ENCODE measurements at regions not wholly inside any gene's neighbourhood (a gene's known extent, or its start where the extent isn't known, plus 50 kb on each side); places are given as distances from the start of the nearest gene placed in this dataset.
"Not testable (repeated sequence)": the region's sequence is repeated elsewhere in the genome, so short reads cannot be mapped to it uniquely, and the experiment has no call there.

DNA sequence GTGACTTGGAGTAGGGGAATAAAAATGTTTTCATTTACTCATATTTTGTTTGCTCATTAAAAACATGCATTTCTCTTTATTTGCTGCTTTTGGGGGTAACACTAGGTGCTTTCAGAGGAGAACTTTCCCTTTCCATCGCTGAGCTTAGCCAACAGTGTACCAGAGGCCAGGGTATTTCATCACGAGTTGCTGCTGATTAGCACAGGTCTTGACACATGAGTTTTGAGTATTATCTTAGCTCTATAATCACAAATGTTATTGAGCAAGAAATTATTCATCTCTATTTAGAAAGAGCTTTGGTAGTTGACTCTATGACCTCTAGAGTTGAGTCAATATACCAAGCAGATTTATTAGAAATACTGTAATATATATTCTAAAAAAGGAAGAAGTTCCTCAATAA, 375.9 kb downstream of the NXPH1 start:
- no peak for DNase-seq (ENCODE audit: low read depth)

DNA sequence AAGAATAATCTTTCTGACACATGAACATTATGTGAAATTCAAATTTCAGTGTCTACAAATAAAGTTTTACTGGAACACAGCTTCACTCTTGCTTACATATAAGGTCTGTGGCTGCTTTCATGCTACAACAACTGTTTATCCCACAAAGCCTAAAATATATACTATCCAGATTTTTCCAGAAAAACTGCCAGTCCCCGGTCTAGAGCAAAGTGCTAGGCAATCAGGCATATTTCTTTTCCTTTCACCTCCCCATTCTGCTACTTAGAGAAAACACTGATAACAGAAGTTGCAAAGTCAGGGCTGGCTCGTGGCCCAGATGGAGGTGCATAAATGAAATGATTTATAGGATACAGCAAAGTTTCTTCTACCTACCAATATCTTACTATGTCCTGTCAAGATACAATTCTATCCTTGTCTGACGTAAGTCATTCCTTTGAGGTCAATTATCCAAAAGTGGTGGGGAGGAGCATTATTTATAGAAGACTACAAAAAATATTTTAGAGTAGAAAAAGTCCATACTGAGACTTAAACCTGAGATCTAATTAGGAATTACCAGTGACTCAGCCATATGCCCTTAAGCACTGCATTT, 384.1 kb downstream of the NXPH1 start:
- DNase-seq (ENCODE audit: low read depth) = no peak

DNA sequence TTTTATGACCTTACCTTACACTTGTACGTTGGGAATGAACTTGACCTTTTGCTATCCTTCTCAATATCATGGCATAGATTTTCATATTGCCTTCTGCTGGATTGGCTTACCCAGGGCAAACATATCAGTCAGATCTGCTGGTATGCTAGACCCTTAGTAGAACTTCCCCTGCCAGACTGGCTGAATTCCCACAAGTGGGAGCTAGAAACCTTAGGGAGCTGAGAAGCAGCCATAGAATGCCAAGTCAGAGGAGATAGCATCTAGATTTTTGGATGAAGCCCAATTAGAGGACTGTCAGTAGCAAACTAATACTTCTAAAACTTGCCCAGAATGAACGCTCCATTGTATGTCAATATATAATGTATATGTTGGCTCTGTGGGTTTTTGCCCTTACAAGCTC, 385.0 kb downstream of the NXPH1 start:
- DNase-seq (ENCODE audit: low read depth) = no peak

DNA sequence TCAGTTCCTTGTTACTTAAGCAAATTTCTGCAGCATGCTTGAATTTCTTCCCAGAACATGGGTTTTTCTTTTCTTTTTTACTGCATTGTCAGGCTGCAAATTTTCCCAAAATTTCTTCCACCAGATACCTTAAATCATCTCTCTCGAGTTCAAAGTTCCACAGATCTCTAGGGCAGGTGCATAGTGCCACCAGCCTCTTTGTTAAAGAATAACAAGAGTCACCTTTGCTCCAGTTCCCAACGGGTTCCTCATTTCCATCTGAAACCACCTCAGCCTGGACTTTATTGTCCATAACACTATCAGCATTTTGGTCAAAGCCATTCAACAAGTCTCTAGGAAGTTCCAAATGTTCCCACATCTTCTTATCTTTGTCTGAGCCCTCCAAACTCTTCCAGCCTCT, 389.2 kb downstream of the NXPH1 start:
- no peak for DNase-seq (ENCODE audit: low read depth)

DNA sequence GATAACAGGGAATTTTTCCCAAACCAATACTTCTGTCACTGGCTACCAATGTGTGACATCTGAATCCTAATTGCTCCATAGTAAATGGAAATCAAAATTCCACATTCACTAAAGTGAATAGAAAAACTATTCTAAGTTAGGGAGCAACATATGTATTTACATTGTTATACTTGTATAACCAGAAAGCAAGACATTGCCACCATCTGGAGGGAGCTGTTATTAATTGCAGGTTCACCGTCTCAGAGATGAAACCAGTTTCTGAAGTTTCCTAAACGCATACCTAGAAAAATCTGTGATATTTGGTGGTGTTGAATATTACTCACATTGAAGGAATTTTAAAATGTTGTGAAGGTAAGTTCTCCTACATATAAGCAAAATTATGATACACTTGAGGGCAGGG, 390.1 kb downstream of the NXPH1 start:
- DNase-seq (ENCODE audit: low read depth) = no peak

DNA sequence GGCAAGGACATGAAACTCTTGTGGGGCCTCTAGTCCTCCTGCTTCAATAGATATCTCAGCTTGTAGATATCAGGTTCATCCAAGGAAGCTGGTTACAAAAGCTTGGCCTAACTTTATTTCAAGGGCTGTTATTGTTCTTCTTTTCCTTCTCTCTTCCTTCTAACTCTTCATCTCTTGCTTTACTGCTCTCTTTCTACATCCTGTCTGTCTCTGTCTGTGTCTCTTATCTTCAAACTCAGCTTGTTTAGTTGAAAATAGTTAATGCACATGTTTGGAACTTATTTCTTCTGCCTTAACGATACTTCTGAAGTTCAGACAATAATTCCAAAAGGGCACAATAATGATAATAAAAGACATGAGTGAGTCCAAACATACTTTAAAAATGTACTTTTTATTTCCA, 393.9 kb downstream of the NXPH1 start:
- no peak for DNase-seq (ENCODE audit: low read depth)

DNA sequence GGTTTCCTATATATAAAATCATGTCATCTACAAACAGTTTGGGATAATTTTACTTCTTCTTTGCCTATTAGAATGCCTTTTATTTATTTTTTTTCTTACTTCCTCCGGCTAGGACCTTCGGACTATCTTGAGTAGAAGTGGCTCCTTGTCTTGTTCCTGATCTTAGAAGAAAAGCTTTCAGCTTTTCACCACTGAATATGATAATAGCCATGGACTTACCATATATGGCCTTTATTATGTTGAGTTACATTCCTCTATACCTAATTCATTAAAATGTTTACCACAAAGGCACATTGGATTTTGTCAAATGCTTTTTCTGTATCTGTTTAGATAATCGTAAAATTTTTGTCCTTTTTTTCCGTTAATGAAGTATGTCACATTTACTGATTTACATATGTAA, 395.7 kb downstream of the NXPH1 start:
- no peak for DNase-seq (ENCODE audit: low read depth)

DNA sequence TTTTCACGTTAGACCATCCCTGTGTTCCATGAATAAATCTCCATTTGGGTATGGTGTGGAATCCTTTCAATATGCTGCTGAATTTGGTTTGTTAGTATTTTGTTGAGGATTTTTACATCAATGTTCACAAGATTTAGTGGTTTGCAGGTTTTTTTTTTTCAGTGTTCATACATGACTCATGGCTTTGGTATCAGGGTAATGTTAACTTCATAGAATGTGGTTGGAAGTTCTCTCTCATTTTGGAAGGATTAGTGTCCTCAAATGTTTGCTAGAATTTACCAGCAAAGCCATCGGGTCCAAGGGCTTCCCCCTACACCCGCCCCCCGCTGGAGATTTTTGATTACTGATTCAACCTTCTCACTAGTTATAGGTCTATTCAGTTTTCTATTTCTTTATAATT, 398.0 kb downstream of the NXPH1 start:
- DNase-seq (ENCODE audit: low read depth) = no peak

DNA sequence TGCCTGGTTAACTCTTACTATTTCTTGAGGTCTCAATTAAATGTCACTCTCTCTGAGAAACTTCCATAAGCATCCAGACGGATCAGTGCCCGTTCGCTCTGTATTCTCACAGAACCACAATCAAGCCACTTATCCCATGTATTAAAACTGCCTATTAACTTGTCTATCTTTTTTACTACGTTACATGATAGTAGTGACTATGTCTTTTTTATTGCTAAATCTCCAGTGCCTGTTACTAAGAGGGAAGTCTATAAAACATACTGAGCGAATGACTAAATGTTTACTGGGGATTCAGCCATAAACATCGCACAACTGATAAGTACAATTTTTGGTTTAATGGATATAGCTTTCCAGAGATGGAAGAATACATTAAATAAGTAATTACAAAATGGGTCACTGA, 399.9 kb downstream of the NXPH1 start:
- no peak for DNase-seq (ENCODE audit: low read depth)

DNA sequence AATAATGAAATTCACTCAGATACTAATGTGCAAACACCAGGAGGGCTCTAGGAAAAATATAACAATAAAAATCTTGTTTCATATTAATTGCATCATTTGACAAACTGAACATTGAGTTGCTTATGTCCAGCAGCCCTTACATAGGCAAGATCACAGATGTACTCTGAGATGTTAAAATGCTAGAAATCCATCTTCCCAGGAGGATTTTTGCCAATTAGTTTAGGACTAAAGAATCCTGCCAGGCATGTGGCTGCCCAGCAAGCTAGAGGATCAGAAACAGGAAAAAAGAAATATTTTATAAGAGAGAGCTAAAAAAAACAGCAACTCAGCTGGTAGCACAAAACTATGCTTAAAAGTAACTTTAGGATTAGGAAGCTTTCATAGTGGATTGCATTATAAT, 407.8 kb downstream of the NXPH1 start:
- no peak for DNase-seq (ENCODE audit: low read depth)

DNA sequence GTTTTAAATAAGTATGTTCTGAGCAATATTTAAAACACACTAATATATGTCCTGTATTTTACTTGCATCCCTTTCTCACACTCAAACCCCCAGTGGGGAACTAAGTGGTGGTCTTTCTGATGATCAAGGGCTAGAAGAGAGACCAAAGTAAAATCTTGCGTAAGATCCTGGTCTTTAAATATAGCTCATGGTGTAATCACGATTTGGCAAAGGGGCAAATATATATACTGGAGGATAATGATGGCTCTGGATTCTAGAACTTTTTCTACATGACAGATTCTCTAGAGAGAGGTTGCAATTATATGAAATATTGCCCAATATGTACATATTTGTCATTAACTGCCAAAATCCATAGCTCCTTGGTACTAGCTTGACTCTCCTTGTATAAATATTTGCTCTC, 438.3 kb downstream of the NXPH1 start:
- DNase-seq (ENCODE audit: low read depth) = no peak

DNA sequence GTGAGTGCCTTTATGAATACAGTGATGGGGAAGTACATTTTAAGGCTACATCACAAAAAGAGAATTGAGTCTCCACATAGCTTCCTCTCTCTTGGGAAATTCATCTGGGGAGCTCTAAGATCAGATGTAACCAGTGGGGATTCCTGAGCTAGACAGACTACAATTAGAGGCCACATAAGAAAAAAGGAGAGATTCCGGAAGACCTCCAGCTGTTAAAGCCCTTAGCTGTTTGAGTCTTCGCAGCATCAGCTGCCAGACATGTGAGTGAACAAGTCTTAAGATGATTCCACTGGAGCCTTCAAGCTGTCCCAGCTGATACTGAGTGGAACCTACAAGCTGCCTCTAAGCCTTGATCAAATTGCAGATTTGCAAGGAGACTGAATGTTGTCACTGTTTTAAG, 448.5 kb downstream of the NXPH1 start:
- DNase-seq (ENCODE audit: low read depth) = no peak

DNA sequence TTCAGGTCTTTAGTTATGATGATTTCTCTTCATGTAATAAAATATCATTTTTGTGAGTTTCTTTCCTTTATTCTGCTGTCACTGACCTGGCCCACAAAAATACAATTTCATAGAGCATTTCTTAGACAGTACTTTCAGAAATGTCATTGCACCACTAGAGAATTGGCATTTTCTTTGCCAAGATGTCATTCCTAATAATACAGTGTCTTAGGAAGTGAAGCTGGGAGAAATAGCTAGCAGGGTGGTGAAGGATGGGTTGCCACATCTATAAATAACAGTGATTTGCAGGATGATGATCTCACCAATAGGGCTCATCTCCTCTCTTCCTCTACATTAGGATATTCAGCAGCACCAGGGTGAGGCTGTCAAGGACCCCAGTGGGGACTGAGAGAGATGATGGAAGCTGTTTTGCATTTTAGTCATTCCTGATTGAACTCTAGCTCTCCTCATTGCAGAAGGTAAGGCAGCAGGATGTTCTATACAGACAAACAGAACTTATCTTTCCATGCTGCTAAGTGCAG, 452.1 kb downstream of the NXPH1 start:
- no peak for DNase-seq (ENCODE audit: low read depth)

DNA sequence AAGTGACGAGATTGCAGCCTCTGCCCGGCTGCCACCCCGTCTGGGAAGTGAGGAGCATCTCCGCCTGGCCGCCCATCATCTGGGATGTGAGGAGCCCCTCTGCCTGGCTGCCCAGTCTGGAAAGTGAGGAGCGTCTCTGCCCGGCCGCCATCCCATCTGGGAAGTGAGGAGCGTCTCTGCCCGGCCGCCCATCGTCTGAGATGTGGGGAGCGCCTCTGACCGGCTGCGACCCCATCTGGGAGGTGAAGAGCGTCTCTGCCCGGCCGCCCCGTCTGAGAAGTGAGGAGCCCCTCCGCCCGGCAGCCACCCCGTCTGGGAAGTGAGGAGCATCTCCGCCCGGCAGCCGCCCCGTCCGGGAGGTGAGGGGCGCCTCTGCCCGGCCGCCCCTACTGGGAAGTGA, 456.9 kb downstream of the NXPH1 start:
- not testable (repeated sequence) for DNase-seq (ENCODE audit: low read depth)

DNA sequence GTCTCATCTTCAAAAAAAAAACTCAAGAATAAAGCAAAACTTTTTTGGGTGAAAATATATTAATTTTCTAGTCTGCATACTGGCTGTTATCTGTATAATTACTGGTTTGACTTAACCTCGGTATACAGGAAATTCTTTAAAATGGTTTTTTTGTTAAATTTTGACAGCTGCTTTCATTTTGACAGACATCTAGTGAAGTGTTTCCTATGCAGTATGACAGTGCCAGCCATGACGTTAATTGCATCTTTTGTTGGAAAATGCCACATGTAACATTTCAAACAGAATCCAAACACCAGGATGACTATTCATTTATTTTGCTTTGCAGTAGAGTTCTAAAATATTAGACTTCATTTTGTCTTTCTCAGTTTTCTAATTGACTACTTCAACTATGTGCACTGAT, 460.4 kb downstream of the NXPH1 start:
- no peak for DNase-seq (ENCODE audit: low read depth)

DNA sequence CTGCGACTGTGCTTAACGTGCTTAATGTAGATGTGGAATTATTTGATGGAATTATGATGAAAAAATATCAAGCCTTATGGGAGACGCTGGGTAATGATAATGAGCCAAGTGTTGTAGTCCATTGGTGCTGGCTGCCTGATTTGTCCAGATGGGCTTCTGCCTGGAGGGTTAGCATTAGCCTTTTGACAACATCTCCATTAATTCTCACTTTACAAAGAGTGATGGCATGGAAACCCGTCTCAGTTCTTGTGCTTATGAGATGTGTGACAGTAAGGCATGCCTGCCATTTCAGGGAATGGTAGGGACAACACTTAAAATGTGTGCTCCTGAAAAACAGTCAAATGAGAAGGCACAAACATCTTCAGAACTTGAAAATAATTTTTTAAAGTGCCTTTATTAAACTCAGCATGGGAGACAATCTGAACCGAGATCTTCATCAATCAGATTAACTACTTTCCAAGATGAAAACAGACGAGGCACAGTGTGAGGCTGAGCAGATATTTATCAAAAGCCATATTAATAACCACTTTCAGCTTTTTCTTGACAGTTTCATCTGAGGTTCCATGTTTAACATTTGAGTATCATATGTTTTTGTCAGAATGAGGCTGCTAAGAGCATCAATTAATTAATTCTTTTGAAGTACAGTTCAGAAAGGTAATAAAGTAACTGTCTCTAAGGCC, 473.1 kb downstream of the NXPH1 start:
- DNase-seq (ENCODE audit: low read depth) = no peak

DNA sequence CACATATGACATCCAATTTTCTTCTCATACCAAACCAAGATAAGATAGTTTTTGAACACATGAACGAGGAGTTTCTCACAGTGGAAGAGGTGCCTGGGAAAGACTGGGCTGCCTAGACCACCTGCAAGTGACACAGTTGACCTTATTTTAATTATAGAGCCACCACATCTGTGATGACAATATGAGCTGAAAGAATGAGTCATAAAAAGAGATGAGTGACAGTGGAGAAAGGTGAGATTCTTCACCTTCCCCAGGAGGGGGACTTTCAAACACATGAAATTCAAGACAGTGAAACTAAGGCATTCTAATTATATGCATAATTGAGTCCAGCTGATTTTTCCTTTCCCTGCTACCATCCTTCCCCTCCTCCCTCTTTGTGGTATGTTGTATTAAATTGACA, 475.5 kb downstream of the NXPH1 start:
- no peak for DNase-seq (ENCODE audit: low read depth)

DNA sequence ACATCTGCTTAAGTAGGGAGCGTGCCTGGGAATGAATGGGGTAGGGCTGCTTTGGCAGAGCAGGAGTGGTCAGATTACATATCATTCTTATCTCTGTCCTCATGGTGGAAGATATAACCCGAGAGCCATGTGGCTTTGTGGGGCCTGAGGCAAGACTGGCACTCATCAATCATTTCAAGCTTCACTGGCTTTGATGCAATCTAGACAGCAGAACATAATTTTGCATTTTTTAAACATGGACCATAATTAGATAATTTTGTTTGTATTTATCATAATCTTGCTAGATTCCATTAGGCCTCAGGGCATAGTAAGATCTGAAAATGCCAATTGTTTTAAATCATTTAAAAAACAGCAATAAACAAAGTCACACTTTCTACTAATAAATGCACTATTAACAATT, 480.3 kb downstream of the NXPH1 start:
- no peak for DNase-seq (ENCODE audit: low read depth)

DNA sequence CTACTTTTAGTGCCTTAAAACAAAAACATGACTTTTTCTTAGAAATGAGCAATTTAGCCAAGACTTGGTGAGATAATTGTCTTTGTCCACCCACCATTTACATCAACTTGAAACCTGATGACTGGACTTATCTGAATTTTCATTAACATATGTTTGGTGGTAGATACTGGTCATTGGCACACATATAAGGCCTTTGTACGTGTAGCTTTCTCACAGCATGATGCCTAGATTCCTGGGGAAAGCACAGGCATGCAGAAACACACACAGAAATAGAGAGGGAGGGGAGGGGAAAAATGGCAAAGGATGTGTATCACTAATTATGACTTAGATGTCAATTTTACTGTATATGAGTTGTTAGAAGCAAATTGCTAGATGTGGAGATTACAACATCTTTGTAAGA, 488.4 kb downstream of the NXPH1 start:
- DNase-seq (ENCODE audit: low read depth) = no peak

DNA sequence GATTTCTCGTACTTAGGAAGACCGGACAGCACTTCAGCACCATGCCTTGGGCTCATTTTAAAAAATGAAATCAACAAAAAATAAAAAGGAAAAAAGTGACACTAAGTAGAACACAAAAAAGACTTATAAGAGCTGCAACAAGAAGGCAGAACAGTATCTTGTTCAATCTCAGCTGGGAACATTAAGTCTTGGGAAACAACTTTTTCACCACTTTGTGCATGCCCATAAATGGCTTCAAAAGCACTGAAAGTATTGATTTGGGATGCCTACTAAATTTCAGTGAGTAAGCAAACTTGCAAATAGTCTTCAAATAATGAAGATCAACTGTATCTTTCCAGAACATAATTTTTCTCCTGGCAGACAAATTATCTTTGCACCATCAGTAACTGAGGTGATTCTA, 489.3 kb downstream of the NXPH1 start:
- DNase-seq (ENCODE audit: low read depth) = no peak

DNA sequence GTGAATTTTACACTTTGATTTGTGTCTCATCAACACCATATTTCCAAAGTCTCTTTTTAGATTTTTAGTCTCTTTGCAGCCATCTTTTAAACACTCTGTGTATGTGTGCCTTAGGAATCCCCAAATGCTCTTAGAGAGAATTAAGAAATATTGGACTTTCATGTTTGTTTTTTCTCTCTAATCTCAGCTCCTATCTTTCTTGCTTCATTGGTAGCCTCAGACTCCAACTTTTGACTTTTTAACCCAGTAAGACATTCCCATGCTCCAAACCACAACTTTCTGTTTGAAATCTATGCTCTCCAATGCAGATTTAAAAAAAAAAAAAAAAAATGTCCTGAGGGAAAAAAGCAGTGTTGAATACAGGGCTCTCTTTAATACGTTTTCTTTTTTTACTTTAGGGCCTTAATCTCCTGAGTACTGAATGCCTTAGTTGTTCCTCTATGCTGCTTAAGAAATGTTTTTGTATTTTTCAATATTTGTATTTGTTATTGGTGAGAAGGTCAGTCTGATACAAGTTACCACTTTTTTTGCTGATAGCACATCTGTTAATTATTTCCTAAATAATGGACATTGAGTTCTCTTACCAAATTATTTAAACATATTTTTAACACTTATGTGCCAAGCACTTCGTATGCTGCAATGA, 489.9 kb downstream of the NXPH1 start:
- DNase-seq (ENCODE audit: low read depth) = no peak

DNA sequence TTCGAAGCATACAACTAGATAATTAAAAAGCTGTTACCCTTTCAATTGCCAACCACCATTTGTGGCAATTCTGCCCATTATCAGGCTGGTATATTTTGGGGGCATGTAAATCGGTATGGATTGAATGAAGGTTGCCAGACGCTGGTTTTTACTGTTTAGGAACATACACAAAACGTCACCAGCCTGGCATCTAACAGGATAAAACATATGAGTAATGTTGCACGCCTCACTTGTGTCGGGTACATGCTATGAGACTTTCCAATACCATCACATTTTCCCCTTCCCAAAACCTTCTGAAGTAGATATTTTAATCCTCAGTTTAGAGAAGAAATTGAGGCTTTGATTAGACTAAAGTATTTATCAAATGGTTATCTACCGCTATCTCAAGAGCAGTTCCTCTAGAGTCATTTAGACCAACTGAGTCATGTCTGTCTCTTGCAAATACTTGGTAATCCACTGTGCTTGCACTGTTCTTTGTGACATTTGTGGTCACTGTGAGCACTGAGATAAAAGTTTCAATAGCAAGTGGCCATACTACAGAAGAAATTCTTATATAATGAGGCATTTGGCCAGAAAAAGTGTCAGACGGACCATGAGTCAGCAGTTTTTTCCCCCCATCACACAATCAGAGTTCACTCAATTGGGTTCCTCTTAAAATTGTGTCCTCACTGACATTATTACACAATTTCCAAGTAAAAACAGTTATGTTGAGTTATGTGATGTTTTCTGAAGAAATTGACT, 498.7 kb downstream of the NXPH1 start:
- DNase-seq (ENCODE audit: low read depth) = no peak

DNA sequence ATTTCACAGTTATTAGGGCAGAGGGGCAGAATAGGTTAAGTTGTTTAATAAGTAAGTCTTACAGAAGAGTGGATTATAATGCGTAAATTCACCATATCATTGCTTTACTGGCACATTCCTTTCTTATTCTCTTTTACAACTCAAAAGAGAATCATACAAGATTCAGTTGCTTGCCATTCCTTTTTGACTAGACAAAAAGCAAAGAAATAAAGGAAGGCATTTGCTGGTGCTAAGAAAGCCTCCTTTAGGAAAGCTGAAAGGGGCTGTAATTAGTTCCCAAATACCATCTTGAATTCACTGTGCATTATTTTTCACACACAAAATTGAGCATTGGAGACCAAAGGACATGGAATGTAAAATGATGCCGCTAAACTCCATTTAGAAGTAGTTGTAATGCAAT, 499.3 kb downstream of the NXPH1 start:
- no peak for DNase-seq (ENCODE audit: low read depth)

All from activated T-cell treated with anti-CD3 and anti-CD28 coated beads for 1 hour (primary cell).